Heart left ventricle (tissue), 16 donors: ENCODE measurements at regions not wholly inside any gene's neighbourhood (a gene's known extent, or its start where the extent isn't known, plus 50 kb on each side); places are given as distances from the start of the nearest gene placed in this dataset.

Experiments
- ATAC-seq, 4 donors: fragments of 200-7000 bp; cut with Tn5 transposase; one replicate each; pipeline ENCODE4 v1.9.1; 2020 to 2022; ENCODE audit warnings: moderate library complexity in 4 of 4, mild to moderate bottlenecking in 3 of 4, moderate number of reproducible peaks in 1 of 4
- DNase-seq, 5 donors: peaks; one replicate each; pipeline ENCODE4 v3.0.0-alpha.2; 2020
- H3K27ac ChIP-seq, 12 donors: fragments of 200-600 bp; sonication (generic) in 4 of 12; one replicate each; pipeline versions ENCODE4 v1.5.0 to v1.8.0; 2016 to 2022; ENCODE audit warnings: mild to moderate bottlenecking in 2 of 12
- H3K27me3 ChIP-seq, 9 donors: fragments of 200-600 bp; sonication (generic) in 2 of 9; one replicate each; pipeline versions ENCODE4 v1.5.1 to v1.8.0; 2016 to 2022; ENCODE audit warnings: mild to moderate bottlenecking in 3 of 9
- H3K36me3 ChIP-seq, 9 donors: fragments of 200-600 bp; sonication (generic) in 2 of 9; one replicate each; pipeline versions ENCODE4 v1.5.0 to v1.8.0; 2018 to 2022; ENCODE audit warnings: mild to moderate bottlenecking in 2 of 9
- H3K4me1 ChIP-seq, 12 donors: fragments of 200-600 bp; sonication (generic) in 4 of 12; one replicate each; pipeline versions ENCODE4 v1.5.0 to v1.8.0; 2016 to 2022; ENCODE audit warnings: mild to moderate bottlenecking in 3 of 12
- H3K4me3 ChIP-seq, 12 donors: fragments of 200-600 bp; sonication (generic) in 4 of 12; one replicate each; pipeline versions ENCODE4 v1.5.0 to v1.8.0; 2017 to 2022; ENCODE audit warnings: mild to moderate bottlenecking in 9 of 12, moderate library complexity in 4 of 12
- H3K9me3 ChIP-seq, 12 donors: fragments of 200-600 bp; sonication (generic) in 4 of 12; one replicate each; pipeline versions ENCODE4 v1.5.0 to v1.8.0; 2016 to 2022; ENCODE audit warnings: mild to moderate bottlenecking in 1 of 12
- POLR2A ChIP-seq, 2 donors: fragments of 450-650 bp; IDR thresholded peaks; one replicate each; pipeline ENCODE4 v1.6.1; 2017; ENCODE audit warnings: antibody characterized with exemption in 2 of 2, mild to moderate bottlenecking in 2 of 2, moderate library complexity in 2 of 2
- WGBS, 4 donors: extraction: QIAGEN DNeasy Blood & Tissue Kit in 2 of 4; methylation state at CpG; one replicate each; pipeline versions ENCODE4 v1.1.5 to v1.1.7; 2013 to 2018; 5-methylcytosine and 5-hydroxymethylcytosine counted together
- intact Hi-C, 10 donors: fragments of 100-400 bp; cut with DNase I; formaldehyde crosslinking; loops; one replicate each; pipeline versions ENCODE4 v1.11.1 to v1.14.2; 2022
- TF ChIP-seq, protein P1 (sequence below), 12 donors: fragments of 200-600 bp; sonication (generic) in 4 of 12; IDR thresholded peaks; one replicate each; pipeline versions ENCODE4 v1.5.0 to v1.8.0; 2018 to 2022; ENCODE audit warnings: antibody characterized with exemption in 12 of 12, mild to moderate bottlenecking in 5 of 12
- donor health status: ischemic (EF 13 %, LVEDD 7.1; RV severe dilation, severe dysfunction).
- donor health status: healthy with polysubstance abuse.
- donor health status: DM: no; HTN: yes; CAD: no.
- donor health status: DM: no; HTN: no; CAD: no.
- donor health status: ischemic (EF 25% LVEDD 6.9; RV normal size, moderate dysfunction).
- donor health status: ischemic (EF 25% LVEDD 5.7; RV mildly dilated, moderate dysfunction).
- donor health status: healthy.
- donor health status: DM: yes; HTN: yes; CAD: no.
- donor health status: ischemic (EF 35%, LVEDD 5.7; RV mildly dilated, moderate dysfunction).
- donor health status: nonischemic (EF 11% LVEDD 7.7; RV severe dilation, severe dysfunction).
- donor health status: DM: yes; HTN: yes; CAD: no.
- donor health status: PGD.
- donor health status: ischemic (EF 29% LVEDD 5.4; RV normal size, mild dysfunction).
- donor health status: nonischemic (EF 23%, LVEDD 6.1; RV moderate dilation, normal function).

DNA sequence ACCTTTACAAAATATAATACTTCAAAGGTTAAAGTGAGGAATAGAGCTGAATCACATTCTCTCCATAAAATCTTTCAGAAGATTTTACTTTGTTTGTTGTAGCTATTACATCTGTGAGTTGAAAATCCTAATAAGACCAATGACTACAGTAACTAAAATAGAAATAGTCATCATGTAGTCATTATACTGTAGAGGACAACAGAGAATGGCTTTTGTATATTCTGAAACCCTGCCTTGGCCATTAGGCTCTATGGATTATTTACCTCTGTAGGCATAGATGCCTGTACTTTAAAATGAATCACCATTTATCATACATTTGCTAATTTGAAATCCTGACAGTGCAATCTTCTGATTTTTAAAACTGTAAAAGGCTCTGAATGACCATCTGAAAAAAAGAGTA is 923.0 kb downstream of the REEP3 start:
- Histone ChIP-seq H3K4me3 (no peak overlapping the region), H3K27ac (no peak overlapping the region), H3K36me3 (no peaks in the 10 kb centered on the region), H3K9me3 (peaks cover 0 to 5% (median 0%) of the 10 kb centered on the region in 12 donors), H3K27me3 (no peaks in the 10 kb centered on the region), H3K4me1 (no peaks in the 10 kb centered on the region)
- TF ChIP-seq, protein P1, sequence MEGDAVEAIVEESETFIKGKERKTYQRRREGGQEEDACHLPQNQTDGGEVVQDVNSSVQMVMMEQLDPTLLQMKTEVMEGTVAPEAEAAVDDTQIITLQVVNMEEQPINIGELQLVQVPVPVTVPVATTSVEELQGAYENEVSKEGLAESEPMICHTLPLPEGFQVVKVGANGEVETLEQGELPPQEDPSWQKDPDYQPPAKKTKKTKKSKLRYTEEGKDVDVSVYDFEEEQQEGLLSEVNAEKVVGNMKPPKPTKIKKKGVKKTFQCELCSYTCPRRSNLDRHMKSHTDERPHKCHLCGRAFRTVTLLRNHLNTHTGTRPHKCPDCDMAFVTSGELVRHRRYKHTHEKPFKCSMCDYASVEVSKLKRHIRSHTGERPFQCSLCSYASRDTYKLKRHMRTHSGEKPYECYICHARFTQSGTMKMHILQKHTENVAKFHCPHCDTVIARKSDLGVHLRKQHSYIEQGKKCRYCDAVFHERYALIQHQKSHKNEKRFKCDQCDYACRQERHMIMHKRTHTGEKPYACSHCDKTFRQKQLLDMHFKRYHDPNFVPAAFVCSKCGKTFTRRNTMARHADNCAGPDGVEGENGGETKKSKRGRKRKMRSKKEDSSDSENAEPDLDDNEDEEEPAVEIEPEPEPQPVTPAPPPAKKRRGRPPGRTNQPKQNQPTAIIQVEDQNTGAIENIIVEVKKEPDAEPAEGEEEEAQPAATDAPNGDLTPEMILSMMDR (IDR thresholded peaks at IDR 0.05), result no peak
- TF ChIP-seq POLR2A (IDR thresholded peaks at IDR 0.05), result no peak
- no peak for DNase-seq
- ATAC-seq, result no peak
- intact Hi-C loops, result no loop called here

DNA sequence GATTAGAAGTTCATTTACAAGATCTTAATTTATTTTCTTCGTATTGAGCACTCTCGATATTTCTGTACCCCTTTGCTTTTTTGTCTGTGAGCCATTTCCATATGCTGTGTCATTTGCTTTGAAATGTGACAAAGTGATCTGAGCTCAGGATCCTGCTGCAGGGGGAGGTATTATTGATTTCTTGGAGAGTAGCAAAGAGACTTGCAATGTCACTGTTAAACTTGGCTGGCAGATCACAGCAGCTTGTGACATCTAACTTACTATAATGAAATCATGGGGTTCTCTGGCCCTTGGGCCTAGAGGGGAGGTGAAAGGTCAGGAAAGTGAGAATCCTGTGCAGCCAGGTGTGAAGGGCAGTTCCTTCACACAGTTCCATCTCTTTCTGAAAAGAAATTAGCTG is 923.4 kb downstream of the REEP3 start:
- Histone ChIP-seq H3K36me3 (no peaks in the 10 kb centered on the region), H3K27me3 (no peaks in the 10 kb centered on the region), H3K4me1 (no peaks in the 10 kb centered on the region), H3K9me3 (peaks cover 0 to 5% (median 0%) of the 10 kb centered on the region in 12 donors), H3K27ac (no peak overlapping the region), H3K4me3 (no peak overlapping the region)
- TF ChIP-seq, protein P1 (IDR thresholded peaks at IDR 0.05), result no peak
- no peak for TF ChIP-seq POLR2A (IDR thresholded peaks at IDR 0.05)
- intact Hi-C loops, result no loop called here
- WGBS, 4 donors, result 90 to 94% (median 91%) methylated on average over 2 of the region's 2 CpGs
- ATAC-seq, result no peak
- DNase-seq, result no peak

DNA sequence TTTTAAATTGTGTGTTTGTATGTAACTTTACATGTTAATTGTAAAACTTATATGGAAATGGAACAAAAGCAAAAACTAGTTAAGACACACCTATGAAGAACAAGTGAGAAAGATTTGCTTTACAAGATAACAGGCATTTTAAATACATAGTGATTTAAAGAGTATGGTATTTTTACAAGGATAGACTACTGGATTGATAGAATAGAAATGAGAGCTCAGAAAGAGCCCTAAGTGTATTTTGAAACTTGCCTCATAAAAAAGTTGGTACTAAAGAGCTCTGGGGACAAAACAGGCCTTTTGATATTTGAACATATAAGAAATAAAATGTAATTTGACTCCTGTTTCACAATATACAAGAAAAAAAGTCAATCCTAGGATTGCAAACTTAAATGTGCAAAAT is 928.4 kb downstream of the REEP3 start:
- ATAC-seq (no peak), DNase-seq (no peak)
- intact Hi-C loops, result no loop called here
- TF ChIP-seq, protein P1 (IDR thresholded peaks at IDR 0.05), result no peak
- no peak for TF ChIP-seq POLR2A (IDR thresholded peaks at IDR 0.05)
- Histone ChIP-seq H3K27me3 (no peaks in the 10 kb centered on the region), H3K27ac (no peak overlapping the region), H3K4me3 (no peak overlapping the region), H3K9me3 (peaks cover 0 to 6% (median 0%) of the 10 kb centered on the region in 12 donors), H3K4me1 (no peaks in the 10 kb centered on the region), H3K36me3 (no peaks in the 10 kb centered on the region)

GRCh38 chr10:64450312-64450711 is 929.1 kb downstream of the REEP3 start:
- no peaks in the 10 kb centered on the region for H3K4me1 ChIP-seq
- TF ChIP-seq POLR2A (IDR thresholded peaks at IDR 0.05), result no peak
- TF ChIP-seq, protein P1 (IDR thresholded peaks at IDR 0.05), result no peak
- WGBS, 4 donors, result 64 to 68% (median 65%) methylated on average over 1 of the region's 1 CpG
- intact Hi-C loops, result no loop called here
- H3K27me3 ChIP-seq, result no peaks in the 10 kb centered on the region
- H3K36me3 ChIP-seq, result no peaks in the 10 kb centered on the region
- ATAC-seq (no peak), DNase-seq (no peak)
- peaks cover 0 to 6% (median 0%) of the 10 kb centered on the region in 12 donors for H3K9me3 ChIP-seq
- no peak overlapping the region for H3K4me3 ChIP-seq
- H3K27ac ChIP-seq, result no peak overlapping the region
